Activated CD8-positive, alpha-beta memory T cell treated with anti-CD3 and anti-CD28 coated beads, Interleukin-2, amount 50 U/mL, for 48 hours (primary cell): ENCODE measurements at regions not wholly inside any gene's neighbourhood (a gene's known extent, or its start where the extent isn't known, plus 50 kb on each side); places are given as distances from the start of the nearest gene placed in this dataset.

ENCODE experiments used
- DNase-seq: peaks from one replicate; pipeline ENCODE4 v3.0.0-alpha.2; 2020

DNA sequence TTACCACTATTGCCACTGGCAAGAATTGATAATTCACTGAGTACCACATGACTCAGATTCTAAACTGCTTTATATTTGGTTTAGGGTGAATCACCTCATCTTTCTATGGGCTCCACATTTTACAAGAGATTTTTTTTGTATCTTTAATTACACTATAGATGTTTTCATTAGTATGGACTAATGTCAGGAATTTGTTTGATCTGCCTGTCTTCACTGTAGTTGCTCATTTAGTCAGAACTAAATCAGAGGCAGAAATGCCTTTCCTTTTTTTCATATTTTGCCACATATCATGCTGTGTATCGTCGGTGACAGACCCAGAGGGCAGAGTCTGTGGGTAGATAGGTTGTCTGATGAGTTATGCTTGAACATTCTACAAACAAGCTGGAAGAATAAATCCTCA lies 524.1 kb downstream of the METTL15 start:
- DNase-seq: no peak

GRCh38 chr11:28631148-28631547 lies 523.0 kb downstream of the METTL15 start:
- no peak for DNase-seq

DNA sequence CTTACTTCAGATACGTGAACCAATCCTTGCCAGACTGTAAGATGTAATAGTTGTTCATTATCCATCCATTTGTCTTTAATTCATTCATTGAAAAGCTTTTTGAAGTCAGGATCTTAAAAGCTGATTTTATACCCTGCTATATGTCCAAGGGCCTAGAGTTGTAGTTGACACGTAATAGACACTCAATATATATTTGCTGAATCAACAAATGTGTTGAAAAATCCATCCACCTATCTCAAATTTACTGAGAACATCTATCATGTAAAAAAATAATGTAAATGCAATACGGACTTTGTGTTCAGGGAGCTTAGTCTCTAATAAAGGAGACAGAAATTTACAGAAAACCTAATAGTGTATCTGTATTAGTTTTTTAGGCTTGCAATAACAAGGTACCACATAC lies 521.0 kb downstream of the METTL15 start:
- DNase-seq: no peak

GRCh38 chr11:28628412-28628811 lies 520.2 kb downstream of the METTL15 start:
- DNase-seq: no peak

- DNase-seq: no peak
Observed at GRCh38 chr11:28627690-28628255, 519.6 kb downstream of the METTL15 start.

DNA sequence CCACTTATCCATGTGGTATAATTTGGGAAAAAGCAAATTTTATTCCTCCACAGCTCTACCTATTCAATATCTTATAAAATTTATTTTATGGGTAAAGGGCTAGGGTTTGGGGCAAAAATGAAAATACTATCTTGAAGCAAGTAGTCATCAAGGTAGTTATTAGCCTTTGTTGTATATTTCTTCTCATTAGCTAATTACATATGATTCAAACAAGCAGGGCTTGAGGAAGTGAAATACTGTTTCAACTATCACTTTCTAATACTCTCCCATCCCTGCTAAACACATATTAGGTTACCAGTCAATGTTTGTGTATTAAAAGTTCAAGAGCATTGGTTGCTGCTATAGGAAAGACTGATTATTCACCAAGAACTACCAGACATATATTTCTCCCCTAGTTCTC lies 517.3 kb downstream of the METTL15 start:
- no peak for DNase-seq

DNA sequence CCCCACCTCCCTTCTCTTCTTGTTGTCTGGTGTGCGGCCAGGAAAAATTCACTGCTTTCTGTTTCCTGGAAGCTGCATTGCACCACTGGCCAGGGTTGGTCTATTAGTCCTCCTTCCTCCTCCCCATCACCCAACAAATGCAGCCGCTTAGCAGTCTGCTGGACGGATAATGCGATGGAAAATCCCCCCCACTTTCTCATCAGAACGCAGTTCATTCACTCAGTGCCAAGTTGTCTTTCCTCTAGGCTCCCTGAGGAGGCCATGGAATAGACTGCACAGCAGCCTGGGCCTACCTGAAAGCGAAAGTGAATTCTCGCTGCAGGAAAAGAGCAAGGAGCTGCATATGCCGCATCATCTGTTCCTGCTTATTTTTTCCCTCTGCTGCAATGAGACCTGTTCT lies 513.6 kb downstream of the METTL15 start:
- DNase-seq: no peak

- no peak for DNase-seq
Observed at GRCh38 chr11:28619846-28620540, 511.8 kb downstream of the METTL15 start.

- DNase-seq: no peak
Observed at GRCh38 chr11:28618416-28618815, 510.2 kb downstream of the METTL15 start.

DNA sequence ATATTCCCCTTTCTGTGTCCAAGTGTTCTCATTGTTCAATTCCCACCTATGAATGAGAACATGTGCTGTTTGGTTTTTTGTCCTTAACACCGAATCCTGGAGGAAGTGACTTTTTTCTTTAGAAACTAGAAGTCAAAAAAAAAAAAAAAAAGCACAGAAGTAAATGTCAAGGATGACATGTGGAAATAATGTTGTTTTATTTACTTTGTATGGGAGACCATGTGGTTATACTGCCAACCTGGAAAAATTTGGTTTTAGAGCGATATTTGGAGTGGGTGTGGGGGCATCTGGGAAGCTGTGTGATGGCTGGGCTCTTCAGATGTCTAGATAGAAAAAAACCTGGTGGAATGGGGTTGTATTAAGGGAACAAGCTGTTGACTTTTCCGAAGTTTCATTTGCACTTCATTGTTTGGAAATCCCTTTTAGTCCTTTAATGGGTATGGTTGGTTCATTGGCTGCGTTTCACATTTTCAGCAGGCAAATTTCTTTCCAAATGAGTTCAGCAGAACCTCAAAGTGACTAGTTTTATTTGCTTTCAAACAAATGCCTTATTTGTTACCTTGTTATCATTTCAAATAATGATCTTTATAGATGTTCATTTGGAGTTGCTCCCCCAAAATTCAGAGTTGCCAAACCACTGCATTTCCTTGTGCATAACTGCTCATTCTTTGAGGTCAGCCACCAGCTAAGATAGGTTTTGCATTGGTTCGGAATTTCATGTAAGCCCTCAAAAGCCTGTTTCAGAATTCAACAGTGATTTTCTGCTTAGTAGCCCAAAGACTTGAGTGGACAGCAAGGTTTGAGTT lies 508.2 kb downstream of the METTL15 start:
- DNase-seq: no peak

DNA sequence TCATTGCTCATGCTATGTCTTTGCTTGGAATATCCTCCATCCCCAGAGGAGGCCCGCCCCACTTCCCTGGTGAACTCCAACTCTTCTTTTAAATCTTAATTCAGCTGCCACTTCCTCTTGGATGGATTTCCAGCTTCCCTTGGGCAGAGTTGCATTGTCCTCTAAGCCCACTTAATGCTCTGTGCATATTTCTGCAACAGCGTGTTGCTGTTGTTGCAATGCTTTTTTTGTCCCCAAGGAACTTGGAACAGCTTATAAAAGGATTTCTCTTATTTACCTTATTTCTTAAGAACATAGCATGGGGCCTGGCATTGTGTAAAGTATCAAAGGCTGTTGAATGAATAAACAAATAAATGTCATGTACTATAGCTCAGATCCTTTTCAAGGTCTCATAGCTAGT lies 507.4 kb downstream of the METTL15 start:
- no peak for DNase-seq

DNA sequence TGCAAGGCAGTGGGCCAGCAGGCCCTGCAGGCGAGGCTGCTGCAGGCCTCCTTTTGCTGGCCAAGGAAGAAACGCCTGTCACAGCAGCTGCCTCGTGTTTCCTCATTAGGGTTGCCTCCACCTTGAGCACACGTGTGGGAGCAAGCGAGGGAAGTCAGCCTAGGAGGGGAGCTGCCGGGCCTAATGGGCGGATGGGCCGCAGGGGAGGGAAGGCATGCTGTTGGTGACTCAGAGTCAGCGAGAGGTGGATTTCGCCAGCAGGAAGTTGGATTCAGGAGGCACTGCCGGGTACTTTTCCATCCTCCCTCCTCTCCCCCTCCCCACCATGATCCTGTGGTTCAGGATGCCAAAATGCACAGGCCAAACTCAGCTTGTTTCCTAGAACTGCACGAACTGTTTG lies 498.7 kb downstream of the METTL15 start:
- no peak for DNase-seq

DNA sequence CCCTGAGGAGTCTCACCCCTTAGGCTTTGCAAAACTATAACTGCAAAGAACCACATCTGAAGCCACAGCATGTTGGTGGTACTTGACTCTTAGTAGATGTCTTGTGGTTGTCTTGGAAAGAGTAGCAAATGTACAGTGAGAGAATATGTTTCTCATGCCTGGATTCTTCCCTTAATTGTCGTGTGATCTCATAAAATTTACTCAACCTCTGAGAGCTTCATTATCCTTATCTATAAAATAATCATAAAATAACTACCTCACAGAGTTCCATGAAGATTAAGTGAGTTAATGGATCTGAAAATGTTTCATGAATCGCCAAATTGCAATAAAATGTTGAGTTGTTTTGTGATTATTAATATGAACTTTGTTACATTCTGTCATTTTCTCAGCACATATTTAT lies 491.5 kb downstream of the METTL15 start:
- no peak for DNase-seq

DNA sequence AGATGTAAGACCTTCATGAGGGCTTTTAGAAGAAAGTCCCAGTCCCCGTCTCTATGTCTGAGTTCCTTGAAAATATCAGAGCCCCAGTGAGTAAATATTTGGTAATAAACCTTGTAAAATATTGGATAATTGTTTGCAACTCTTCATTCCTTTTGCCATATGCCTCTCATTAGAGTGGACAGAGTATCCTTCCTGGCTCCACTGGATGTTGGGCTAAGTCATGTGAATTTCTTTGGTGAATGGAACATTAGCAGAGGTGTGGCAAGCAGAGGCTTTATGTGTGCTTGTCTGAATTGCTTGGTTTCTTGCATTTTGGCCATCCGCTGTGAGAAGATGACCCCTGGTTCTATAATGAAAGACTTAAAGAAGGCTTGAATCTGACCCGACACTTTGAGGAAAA lies 490.3 kb downstream of the METTL15 start:
- no peak for DNase-seq

GRCh38 chr11:28596816-28597215 lies 488.6 kb downstream of the METTL15 start:
- no peak for DNase-seq

- no peak for DNase-seq
Observed at GRCh38 chr11:28592141-28592540, 484.0 kb downstream of the METTL15 start.

GRCh38 chr11:28584992-28585391 lies 476.8 kb downstream of the METTL15 start:
- no peak for DNase-seq

DNA sequence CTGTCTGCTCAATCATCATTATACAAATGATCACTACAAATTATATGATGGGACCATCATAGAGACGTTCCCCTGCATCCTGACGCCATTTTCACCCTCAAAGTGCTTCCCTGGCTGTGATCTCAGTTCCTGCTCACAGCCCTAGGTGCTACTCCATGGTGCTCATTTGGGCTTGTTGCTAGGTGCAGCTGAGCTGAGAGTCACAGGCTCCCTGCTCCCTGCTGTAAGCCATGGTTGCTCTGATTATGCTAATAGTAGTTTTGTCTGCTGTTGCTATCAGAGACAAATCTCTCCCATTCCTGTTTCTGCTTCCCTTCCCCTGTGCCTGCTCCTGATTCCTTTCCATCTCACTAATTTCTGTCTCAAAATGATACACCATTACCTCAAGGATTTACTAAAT lies 474.3 kb downstream of the METTL15 start:
- no peak for DNase-seq

DNA sequence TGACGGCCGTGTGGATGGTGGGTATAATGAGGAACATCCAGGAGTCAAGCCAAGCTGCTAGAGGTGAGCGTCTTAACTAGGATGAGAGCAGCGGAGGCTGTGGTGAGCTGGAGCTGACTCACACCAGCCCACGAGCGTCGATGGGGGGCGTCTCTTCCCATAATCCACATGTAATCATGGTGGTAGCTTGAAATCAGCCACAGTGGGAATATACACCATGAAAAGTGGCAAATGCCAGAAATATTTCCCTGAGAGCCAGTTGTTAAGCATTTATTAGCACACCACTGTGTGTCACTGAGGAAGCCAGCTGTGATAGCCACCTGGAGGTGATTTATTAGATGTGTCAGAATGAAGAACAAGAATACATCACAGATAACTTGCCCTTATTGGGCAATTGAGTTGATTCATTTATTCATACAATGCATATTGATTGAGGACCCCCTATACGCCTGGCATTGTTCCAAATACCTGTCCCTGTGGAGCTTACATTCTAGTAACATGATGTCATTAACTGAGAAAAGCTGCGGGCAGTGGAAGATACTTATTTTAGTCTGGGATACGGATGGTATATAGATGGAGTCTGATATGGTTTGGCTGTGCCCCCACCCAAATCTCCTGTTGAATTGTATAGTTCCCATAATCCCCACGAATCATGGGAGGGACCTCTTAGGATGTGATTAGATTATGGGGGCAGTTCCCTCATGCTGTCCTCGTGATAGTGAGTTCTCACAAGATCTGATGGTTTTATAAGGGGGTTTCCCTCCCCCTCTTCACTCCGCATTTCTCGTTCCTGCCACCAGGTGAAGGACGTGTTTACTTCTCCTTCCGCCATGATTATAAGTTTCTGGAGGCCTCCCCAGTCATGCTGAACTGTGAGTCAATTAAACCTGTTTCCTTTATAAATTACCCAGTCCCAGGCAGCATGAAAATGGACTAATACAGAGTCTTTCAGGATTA lies 473.4 kb downstream of the METTL15 start:
- no peak for DNase-seq

DNA sequence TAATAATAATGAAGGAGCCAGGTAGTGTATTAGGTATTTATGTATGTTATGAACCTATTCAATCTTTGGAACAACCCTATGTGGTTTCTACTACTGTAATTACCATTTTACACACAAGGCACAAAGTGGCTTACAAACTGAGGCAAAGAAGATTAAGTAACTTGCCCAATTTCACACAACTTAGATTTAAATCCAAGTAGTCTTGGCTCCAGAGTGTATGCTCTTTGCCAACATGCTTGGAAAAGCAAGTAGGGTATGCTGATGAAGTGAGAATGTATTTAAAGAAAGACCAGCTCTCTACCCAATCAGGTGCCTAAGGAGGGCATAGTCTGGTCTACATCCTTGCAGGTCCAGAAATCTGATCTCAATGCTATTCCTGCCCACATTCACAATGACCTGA lies 463.2 kb downstream of the METTL15 start:
- DNase-seq: no peak

DNA sequence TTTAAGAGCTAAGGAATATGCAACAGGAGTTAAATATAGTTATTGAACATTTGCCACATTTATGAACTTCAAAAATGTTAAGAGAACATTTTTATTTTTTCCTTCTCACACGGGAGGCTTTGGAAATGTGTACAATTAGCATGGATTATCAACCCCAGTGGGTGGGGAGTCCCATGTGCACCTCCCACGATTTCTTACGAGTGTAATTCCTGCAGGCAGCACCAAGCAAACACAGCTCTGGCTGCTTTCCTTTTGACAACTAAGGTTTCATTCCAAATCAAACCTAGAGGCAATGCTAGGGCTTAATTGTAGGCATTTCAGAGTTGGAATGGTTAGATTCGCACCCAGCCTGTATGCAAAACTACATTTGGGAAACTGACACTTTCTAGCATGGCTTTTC lies 460.9 kb downstream of the METTL15 start:
- DNase-seq: no peak

DNA sequence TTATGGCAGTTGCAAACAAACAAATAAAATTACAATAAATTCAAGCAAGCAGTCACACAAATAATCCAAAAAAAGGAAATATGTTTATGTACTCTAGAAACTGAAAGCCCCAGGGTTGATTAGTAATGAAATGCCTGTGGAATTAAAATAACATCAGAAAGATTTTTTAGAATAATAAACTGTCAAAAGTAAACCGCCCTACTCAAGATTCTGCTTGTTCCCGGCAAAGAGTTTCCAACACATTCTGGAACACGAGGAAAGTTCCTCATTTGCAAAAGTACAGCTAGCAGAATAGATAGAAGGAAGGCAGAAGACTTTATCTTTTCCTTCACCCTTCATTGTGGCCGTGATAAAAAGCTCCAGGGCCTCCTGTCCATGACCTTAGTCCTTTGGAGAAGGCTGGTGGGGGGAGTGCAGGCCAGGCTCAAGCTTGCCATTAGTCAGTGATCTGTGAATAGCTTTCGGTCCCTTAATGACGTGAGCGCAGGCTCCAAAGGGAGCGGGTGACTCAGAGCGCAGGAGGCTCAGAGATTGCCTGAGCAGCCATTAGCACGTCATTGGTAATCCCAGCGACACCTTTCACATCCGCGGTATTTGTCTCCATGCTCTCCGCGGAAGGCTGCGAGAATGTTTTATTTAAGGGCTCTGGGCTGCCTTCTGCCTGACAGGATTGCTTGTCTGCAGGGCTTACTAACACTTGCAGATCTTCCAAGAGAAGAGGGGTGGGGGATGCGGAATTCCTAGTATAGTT lies 458.3 kb downstream of the METTL15 start:
- DNase-seq: no peak
